H9 (cell line): ENCODE measurements at regions not wholly inside any gene's neighbourhood (a gene's known extent, or its start where the extent isn't known, plus 50 kb on each side); places are given as distances from the start of the nearest gene placed in this dataset.

ENCODE experiments used
- DNase-seq: peaks from one replicate; pipeline ENCODE4 v3.0.0-alpha.2; 2017
- H2AFZ ChIP-seq: one replicate; pipeline ENCODE4 v1.6.1; 2013; ENCODE audit warnings: mild to moderate bottlenecking, low read length, control low read depth, moderate library complexity
- H2AK5ac ChIP-seq: 2 replicates; pipeline ENCODE4 v1.6.1; 2013; ENCODE audit warnings: low read length, control low read depth, mixed read lengths; ENCODE audit not compliant: insufficient read length
- H2BK120ac ChIP-seq: one replicate; pipeline ENCODE4 v1.6.1; 2013; ENCODE audit warnings: low read depth, mild to moderate bottlenecking, low read length, control low read depth, inconsistent platforms; ENCODE audit not compliant: poor library complexity, severe bottlenecking
- H2BK12ac ChIP-seq: 2 replicates; pipeline ENCODE4 v1.6.1; 2013; ENCODE audit warnings: low read length, control low read depth, mixed read lengths, low read depth; ENCODE audit not compliant: insufficient read length
- H2BK15ac ChIP-seq: 2 replicates; pipeline ENCODE4 v1.6.1; 2013; ENCODE audit warnings: low read depth, low read length, control low read depth
- H2BK20ac ChIP-seq: one replicate; pipeline ENCODE4 v1.6.1; 2013; ENCODE audit warnings: low read depth, mild to moderate bottlenecking, low read length, control low read depth, inconsistent platforms; ENCODE audit not compliant: poor library complexity, severe bottlenecking
- H2BK5ac ChIP-seq: 2 replicates; pipeline ENCODE4 v1.6.1; 2013; ENCODE audit warnings: low read length, control low read depth, mixed read lengths; ENCODE audit not compliant: insufficient read length
- H3K14ac ChIP-seq: 2 replicates; pipeline ENCODE4 v1.6.1; 2013; ENCODE audit warnings: low read length, control low read depth; ENCODE audit not compliant: insufficient read depth
- H3K18ac ChIP-seq: 2 replicates; pipeline ENCODE4 v1.6.1; 2013; ENCODE audit warnings: low read depth, mild to moderate bottlenecking, mixed read lengths, low read length, control low read depth; ENCODE audit not compliant: insufficient read length
- H3K23ac ChIP-seq: 2 replicates; pipeline ENCODE4 v1.6.1; 2013; ENCODE audit warnings: low read length, control low read depth, mixed read lengths, low read depth; ENCODE audit not compliant: insufficient read length
- H3K23me2 ChIP-seq: 2 replicates; pipeline ENCODE4 v1.6.1; 2013; ENCODE audit warnings: low read depth, mild to moderate bottlenecking, mixed read lengths, low read length, control low read depth; ENCODE audit not compliant: insufficient read length, poor library complexity, severe bottlenecking
- H3K27ac ChIP-seq: 2 replicates; pipeline ENCODE4 v1.5.1; 2013; ENCODE audit warnings: low read length, control low read depth, mixed read lengths, low read depth; ENCODE audit not compliant: insufficient read length
- H3K27me3 ChIP-seq: 2 replicates; pipeline ENCODE4 v1.6.1; 2013; ENCODE audit warnings: low read length, control low read depth, inconsistent platforms; ENCODE audit not compliant: insufficient read depth
- H3K4ac ChIP-seq: 2 replicates; pipeline ENCODE4 v1.6.1; 2013; ENCODE audit warnings: low read depth, mild to moderate bottlenecking, control low read depth, inconsistent platforms, low read length, moderate library complexity
- H3K4me1 ChIP-seq: 2 replicates; pipeline ENCODE4 v1.6.1; 2013; ENCODE audit warnings: low read length, control low read depth, inconsistent platforms; ENCODE audit not compliant: insufficient read depth
- H3K4me2 ChIP-seq: 2 replicates; pipeline ENCODE4 v1.6.1; 2013; ENCODE audit warnings: low read length, control low read depth, mixed read lengths; ENCODE audit not compliant: insufficient read length, insufficient read depth
- H3K56ac ChIP-seq: 2 replicates; pipeline ENCODE4 v1.6.1; 2013; ENCODE audit warnings: low read depth, mild to moderate bottlenecking, mixed read lengths, low read length, control low read depth; ENCODE audit not compliant: insufficient read length
- H3K79me1 ChIP-seq: 2 replicates; pipeline ENCODE4 v1.6.1; 2013; ENCODE audit warnings: low read depth, mild to moderate bottlenecking, moderate library complexity, low read length, control low read depth, inconsistent platforms; ENCODE audit not compliant: insufficient read depth, poor library complexity, severe bottlenecking
- H3K79me2 ChIP-seq: 2 replicates; pipeline ENCODE4 v1.6.1; 2013; ENCODE audit warnings: low read length, control low read depth, inconsistent platforms; ENCODE audit not compliant: insufficient read depth
- H3K9ac ChIP-seq: 2 replicates; pipeline ENCODE4 v1.6.1; 2013; ENCODE audit warnings: low read length, control low read depth, mixed read lengths; ENCODE audit not compliant: insufficient read length; ENCODE audit errors: extremely low read depth
- H3K9me3 ChIP-seq: one replicate; pipeline ENCODE4 v1.6.1; 2013; ENCODE audit warnings: low read depth, low read length, inconsistent platforms; ENCODE audit not compliant: control insufficient read depth
- H3T11ph ChIP-seq: one replicate; pipeline ENCODE4 v1.6.1; 2013; ENCODE audit warnings: mild to moderate bottlenecking, low read length, control low read depth, inconsistent platforms
- H4K20me1 ChIP-seq: one replicate; pipeline ENCODE4 v1.6.1; 2013; ENCODE audit not compliant: control insufficient read depth, insufficient read length, insufficient read depth
- H4K5ac ChIP-seq: 2 replicates; pipeline ENCODE4 v1.6.1; 2013; ENCODE audit warnings: low read depth, mild to moderate bottlenecking, mixed read lengths, low read length, control low read depth; ENCODE audit not compliant: insufficient read length
- H4K8ac ChIP-seq: replicated peaks from 2 replicates; pipeline ENCODE4 v1.6.1; 2013; ENCODE audit warnings: low read length, control low read depth, mixed read lengths, low read depth; ENCODE audit not compliant: insufficient read length
- H4K91ac ChIP-seq: 2 replicates; pipeline ENCODE4 v1.6.1; 2013; ENCODE audit warnings: low read depth, mild to moderate bottlenecking, moderate library complexity, mixed read lengths, low read length, control low read depth; ENCODE audit not compliant: insufficient read length
- H3K27ac Mint-ChIP-seq, 3 experiments: 2 replicates in 2 of 3; 3 replicates in 1 of 3; pipeline ENCODE4 v1.8.0; 2020 to 2021; ENCODE audit warnings: mixed read lengths in 3 of 3, mild to moderate bottlenecking in 1 of 3, moderate library complexity in 1 of 3
- H3K27me3 Mint-ChIP-seq: 2 replicates; pipeline ENCODE4 v1.8.0; 2021; ENCODE audit warnings: low read depth, mild to moderate bottlenecking, moderate library complexity, mixed read lengths
- H3K36me3 Mint-ChIP-seq, 3 experiments: 2 replicates in 2 of 3; 3 replicates in 1 of 3; pipeline ENCODE4 v1.8.0; 2020 to 2021; ENCODE audit warnings: low read depth in 3 of 3, mixed read lengths in 3 of 3; ENCODE audit not compliant: insufficient read depth in 1 of 3
- H3K4me1 Mint-ChIP-seq, 2 experiments: 2 replicates each; pipeline ENCODE4 v1.8.0; 2020; ENCODE audit warnings: mixed read lengths in 2 of 2
- H3K4me3 Mint-ChIP-seq, 2 experiments: 2 replicates in 1 of 2; 3 replicates in 1 of 2; pipeline ENCODE4 v1.8.0; 2020 to 2021; ENCODE audit warnings: mild to moderate bottlenecking in 2 of 2, mixed read lengths in 2 of 2, moderate library complexity in 1 of 2
- H3K9me3 Mint-ChIP-seq, 2 experiments: 2 replicates in 1 of 2; 3 replicates in 1 of 2; pipeline ENCODE4 v1.8.0; 2020; ENCODE audit warnings: mild to moderate bottlenecking in 2 of 2, mixed read lengths in 2 of 2, moderate library complexity in 1 of 2
- TF ChIP-seq, protein P1 (sequence below): fragments of 200-600 bp; sonication (generic); conservative IDR thresholded peaks from 3 replicates; pipeline ENCODE4 v1.8.0; 2021; ENCODE audit warnings: antibody characterized with exemption, mild to moderate bottlenecking

DNA sequence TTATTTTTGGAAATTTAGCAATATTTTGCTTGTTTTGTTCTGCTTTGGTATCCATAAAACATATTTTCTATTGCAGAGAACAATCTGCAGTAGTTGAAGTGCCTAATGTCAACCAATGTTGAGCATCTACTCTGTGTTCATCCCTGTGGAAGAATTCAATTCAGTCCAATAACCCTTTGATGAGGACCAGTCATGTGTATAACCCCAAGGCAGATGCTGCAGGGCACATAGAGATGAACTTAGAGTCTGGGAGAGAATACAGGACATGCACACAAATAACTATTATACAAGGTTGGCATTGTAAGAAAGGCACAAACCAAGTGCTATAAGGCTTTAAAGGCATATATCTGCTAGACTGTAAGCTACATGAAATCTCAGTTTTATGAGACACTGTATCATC is 304.7 kb downstream of the LRIG3 start:
- Histone ChIP-seq H2AK5ac (no peak overlapping the region), H4K91ac (no peak overlapping the region), H3K9ac (no peak overlapping the region), H2BK5ac (no peak overlapping the region), H3T11ph (no peak overlapping the region), H4K5ac (no peak overlapping the region), H3K18ac (no peak overlapping the region), H3K4me2 (no peak overlapping the region), H2BK15ac (no peak overlapping the region), H3K79me1 (no peaks in the 10 kb centered on the region), H3K23ac (no peak overlapping the region), H3K14ac (no peak overlapping the region), H2BK20ac (no peak overlapping the region), H4K8ac (no peak overlapping the region), H3K27ac (no peak overlapping the region), H3K9me3 (no peaks in the 10 kb centered on the region), H3K23me2 (no peaks in the 10 kb centered on the region), H3K27me3 (no peaks in the 10 kb centered on the region), H2AFZ (no peak overlapping the region), H3K4ac (no peak overlapping the region), H3K4me1 (no peaks in the 10 kb centered on the region), H2BK12ac (no peak overlapping the region), H2BK120ac (no peak overlapping the region), H4K20me1 (no peaks in the 10 kb centered on the region), H3K79me2 (no peaks in the 10 kb centered on the region), H3K56ac (no peak overlapping the region)
- no peak for DNase-seq
- Mint-ChIP-seq H3K36me3 (no peaks in the 10 kb centered on the region), H3K9me3 (no peaks in the 10 kb centered on the region), H3K4me1 (peaks cover 5% of the 10 kb centered on the region in 2 experiments; a peak in 3 of 4 replicates), H3K27me3 (no peaks in the 10 kb centered on the region), H3K4me3 (no peak overlapping the region), H3K27ac (no peak overlapping the region)
- TF ChIP-seq, protein P1, sequence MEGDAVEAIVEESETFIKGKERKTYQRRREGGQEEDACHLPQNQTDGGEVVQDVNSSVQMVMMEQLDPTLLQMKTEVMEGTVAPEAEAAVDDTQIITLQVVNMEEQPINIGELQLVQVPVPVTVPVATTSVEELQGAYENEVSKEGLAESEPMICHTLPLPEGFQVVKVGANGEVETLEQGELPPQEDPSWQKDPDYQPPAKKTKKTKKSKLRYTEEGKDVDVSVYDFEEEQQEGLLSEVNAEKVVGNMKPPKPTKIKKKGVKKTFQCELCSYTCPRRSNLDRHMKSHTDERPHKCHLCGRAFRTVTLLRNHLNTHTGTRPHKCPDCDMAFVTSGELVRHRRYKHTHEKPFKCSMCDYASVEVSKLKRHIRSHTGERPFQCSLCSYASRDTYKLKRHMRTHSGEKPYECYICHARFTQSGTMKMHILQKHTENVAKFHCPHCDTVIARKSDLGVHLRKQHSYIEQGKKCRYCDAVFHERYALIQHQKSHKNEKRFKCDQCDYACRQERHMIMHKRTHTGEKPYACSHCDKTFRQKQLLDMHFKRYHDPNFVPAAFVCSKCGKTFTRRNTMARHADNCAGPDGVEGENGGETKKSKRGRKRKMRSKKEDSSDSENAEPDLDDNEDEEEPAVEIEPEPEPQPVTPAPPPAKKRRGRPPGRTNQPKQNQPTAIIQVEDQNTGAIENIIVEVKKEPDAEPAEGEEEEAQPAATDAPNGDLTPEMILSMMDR = no peak
